C4-2B (cell line): ENCODE measurements at regions not wholly inside any gene's neighbourhood (a gene's known extent, or its start where the extent isn't known, plus 50 kb on each side); places are given as distances from the start of the nearest gene placed in this dataset.

Experiments used
- H3K27ac ChIP-seq: fragments of 450-650 bp; 2 replicates; pipeline ENCODE4 v1.5.1; 2017
- ZFX ChIP-seq: fragments of 450-650 bp; IDR thresholded peaks from 2 replicates; pipeline ENCODE4 v1.6.1; 2017
- TF ChIP-seq, protein P1 (sequence below): fragments of 450-650 bp; conservative IDR thresholded peaks from 2 replicates; pipeline ENCODE4 v1.5.1; 2017; ENCODE audit warnings: mild to moderate bottlenecking

DNA sequence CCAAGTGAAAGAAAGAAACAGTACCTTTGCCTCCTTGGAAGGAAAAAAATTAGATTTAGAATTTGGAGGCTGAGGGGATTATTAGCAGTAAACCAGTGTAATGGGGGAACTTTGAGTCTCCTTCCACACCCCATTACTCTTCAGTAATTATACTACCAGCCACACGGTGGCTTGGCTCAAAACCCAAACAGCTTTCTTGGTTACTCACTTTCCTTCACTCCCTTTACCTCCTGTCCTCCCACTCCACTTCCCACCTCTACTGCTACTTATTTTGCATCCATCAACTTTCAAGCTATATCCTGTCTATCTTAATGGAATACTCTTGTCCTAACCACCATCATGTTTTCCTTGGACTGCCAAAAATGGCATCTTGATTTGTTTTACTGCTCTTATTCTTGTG lies 310.6 kb upstream of the AADAT start:
- TF ChIP-seq, protein P1, sequence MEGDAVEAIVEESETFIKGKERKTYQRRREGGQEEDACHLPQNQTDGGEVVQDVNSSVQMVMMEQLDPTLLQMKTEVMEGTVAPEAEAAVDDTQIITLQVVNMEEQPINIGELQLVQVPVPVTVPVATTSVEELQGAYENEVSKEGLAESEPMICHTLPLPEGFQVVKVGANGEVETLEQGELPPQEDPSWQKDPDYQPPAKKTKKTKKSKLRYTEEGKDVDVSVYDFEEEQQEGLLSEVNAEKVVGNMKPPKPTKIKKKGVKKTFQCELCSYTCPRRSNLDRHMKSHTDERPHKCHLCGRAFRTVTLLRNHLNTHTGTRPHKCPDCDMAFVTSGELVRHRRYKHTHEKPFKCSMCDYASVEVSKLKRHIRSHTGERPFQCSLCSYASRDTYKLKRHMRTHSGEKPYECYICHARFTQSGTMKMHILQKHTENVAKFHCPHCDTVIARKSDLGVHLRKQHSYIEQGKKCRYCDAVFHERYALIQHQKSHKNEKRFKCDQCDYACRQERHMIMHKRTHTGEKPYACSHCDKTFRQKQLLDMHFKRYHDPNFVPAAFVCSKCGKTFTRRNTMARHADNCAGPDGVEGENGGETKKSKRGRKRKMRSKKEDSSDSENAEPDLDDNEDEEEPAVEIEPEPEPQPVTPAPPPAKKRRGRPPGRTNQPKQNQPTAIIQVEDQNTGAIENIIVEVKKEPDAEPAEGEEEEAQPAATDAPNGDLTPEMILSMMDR = peak; percentile 26
- no peak for TF ChIP-seq ZFX
- no peak overlapping the region for H3K27ac ChIP-seq

DNA sequence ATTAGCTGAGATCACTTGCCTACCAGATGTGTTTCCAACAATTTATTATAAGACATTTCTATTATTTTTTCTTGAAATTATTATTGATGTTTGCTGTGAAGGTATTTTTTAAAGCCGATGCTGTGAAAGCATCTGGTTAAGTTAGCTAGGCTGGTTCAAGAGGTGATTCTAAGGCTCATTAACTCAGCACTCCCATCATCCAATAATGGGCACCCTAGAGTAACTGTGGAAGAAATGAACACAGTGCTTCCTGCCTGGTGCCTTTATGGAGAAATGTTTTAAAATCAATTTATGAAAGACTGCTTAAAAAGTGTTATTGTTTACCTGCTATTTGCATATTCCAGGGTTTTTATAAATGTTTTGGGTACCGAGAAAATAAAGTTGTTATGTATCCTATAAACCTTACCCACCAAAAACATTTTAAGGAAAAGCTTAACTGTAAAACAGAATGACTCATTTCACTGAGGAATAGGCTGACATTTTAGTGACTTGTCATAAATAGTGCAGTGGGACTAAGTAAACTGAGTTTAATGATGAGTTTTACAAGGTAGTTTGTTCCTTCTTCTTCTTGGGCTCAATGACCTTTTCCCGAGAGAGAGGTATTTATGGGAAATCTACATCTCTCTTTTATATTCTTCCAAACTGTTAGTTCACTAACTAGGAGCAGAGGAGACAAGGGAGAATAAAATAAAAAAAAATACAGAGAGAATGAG lies 310.0 kb upstream of the AADAT start:
- no peak overlapping the region for H3K27ac ChIP-seq
- TF ChIP-seq ZFX = no peak
- TF ChIP-seq, protein P1 = no peak

DNA sequence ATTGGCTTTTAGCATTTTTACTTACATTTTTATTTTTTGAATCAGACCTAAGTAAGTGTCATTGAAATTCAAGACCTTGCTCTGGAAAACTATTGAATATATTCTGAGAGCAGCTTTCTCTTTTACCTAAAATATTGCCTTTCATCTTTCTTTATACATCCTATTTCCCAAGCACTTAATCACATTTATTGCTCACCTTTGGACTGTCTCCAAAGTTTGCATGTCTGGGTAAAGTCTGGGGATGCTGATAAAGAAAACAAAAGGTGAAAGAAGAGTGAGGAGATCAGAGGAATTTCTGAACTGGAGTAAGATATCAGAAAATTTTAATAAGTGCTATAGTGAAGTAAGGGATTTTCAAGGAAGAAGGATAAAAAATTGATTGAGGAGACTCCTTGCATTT lies 308.5 kb upstream of the AADAT start:
- no peak overlapping the region for H3K27ac ChIP-seq
- TF ChIP-seq ZFX = no peak
- TF ChIP-seq, protein P1 = no peak

DNA sequence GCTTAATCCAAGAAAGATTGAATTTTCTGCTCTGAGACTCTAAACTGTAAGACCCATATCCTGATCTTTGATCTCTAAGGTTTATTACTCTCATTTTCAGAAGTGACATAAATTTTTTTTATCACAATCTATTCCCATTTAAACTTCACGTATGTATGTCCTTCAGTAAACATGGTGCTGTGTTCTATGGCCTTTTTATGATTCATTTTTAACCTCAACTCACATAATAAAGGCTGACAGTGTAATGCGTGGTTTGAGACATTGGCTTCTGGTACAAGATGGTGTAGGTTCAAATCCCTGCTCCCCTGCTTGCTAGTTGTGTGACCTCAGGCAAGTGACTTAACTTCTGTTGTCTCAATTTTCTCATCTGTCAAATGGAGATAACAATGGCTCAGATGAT lies 306.0 kb upstream of the AADAT start:
- TF ChIP-seq ZFX = no peak
- TF ChIP-seq, protein P1 = no peak
- H3K27ac ChIP-seq = no peak overlapping the region

DNA sequence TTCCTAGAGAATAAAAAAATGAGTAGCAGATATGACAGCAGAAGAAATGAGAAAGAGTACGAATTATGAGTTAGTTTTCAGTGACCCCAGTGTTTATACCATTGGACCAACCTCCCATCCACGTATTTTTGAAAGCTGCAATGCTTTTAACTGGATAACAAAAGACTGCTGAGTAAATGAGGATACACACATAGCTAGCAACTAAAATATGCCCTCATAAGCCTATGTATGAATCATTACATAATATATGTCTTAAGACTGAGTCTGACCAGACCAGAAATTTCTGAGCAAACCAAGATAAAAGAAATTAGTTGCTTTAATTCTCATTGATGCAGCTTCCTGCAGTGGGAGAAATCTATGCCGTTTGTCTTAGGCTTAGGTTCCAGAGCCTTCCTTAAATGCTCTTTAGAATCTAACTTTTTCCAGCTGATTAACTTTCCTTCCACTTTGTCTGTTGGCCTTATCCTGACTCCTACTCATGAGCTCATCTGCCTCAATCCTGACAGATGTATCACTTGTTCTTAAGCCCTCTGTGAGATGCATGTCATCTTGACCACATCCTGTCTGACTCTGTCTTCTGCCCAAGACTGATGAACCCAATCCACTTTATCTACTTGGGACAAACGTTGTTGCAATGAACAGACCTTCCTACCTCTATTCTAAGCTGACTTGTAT lies 301.4 kb upstream of the AADAT start:
- TF ChIP-seq, protein P1 = no peak
- no peak for TF ChIP-seq ZFX
- no peak overlapping the region for H3K27ac ChIP-seq

DNA sequence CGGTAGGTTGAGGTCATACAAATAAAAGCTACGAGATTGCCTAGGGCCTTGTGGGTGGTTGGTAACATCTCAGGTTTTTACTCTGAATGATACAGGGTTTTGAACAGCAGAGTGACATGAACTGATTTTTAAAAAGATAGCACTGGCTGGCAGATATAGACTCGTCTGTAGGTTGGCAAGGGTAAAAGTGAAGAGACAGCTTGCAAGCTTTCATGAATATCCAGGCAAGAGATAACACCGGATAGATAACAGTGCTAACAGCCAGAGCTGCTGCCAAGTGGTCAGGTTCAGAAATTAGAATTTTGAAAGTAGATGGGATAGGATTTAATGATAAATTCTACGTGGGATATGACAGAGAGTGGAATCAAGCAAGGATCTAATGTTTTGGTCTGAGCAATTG lies 299.7 kb upstream of the AADAT start:
- TF ChIP-seq, protein P1 = no peak
- TF ChIP-seq ZFX = no peak
- H3K27ac ChIP-seq = no peak overlapping the region

DNA sequence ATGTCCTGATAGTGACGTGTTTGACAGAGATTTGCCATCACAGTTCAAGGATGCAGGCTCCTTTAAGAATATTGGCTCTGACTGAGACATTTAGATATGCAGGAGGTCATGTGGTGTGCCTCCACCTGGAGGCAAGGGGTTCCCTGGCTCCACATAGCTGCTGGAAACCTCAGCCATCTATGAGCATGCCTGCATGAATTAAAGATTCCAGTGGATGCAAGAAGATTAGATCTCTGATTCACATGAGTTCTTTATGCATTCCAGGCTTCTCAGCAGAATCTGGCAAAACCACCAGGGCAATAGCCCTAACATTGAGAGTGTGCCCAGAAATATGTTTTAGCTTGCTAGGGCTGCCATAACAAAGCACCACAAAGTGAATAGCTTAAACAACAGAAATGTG lies 298.5 kb upstream of the AADAT start:
- no peak for TF ChIP-seq ZFX
- TF ChIP-seq, protein P1 = no peak
- no peak overlapping the region for H3K27ac ChIP-seq
